ENCODE measurements at regions not wholly inside any gene's neighbourhood (a gene's known extent, or its start where the extent isn't known, plus 50 kb on each side); places are given as distances from the start of the nearest gene placed in this dataset.
A peak's percentile ranks its signal among the peaks of the same experiment; 100 is the strongest.

GRCh38 chr6:106790935-106791334 is 161.6 kb downstream of the QRSL1 start (continued):
- TF ChIP-seq MITF (IDR thresholded peaks at IDR 0.05) (no peak), CEBPG (CRISPR knock-in tag; IDR thresholded peaks at IDR 0.05) (no peak), CEBPG (tag; conservative IDR thresholded peaks at IDR 0.05 in 1 of 2, IDR thresholded peaks at IDR 0.05 in 1 of 2) (no peak), PHTF2 (CRISPR knock-in tag; IDR thresholded peaks at IDR 0.05) (no peak), ZNF77 (CRISPR knock-in tag; IDR thresholded peaks at IDR 0.05) (no peak), EGR1 (conservative IDR thresholded peaks at IDR 0.05) (no peak), ZNF232 (CRISPR knock-in tag; IDR thresholded peaks at IDR 0.05) (no peak), TCF3 (CRISPR knock-in tag; IDR thresholded peaks at IDR 0.05) (no peak)

DNA sequence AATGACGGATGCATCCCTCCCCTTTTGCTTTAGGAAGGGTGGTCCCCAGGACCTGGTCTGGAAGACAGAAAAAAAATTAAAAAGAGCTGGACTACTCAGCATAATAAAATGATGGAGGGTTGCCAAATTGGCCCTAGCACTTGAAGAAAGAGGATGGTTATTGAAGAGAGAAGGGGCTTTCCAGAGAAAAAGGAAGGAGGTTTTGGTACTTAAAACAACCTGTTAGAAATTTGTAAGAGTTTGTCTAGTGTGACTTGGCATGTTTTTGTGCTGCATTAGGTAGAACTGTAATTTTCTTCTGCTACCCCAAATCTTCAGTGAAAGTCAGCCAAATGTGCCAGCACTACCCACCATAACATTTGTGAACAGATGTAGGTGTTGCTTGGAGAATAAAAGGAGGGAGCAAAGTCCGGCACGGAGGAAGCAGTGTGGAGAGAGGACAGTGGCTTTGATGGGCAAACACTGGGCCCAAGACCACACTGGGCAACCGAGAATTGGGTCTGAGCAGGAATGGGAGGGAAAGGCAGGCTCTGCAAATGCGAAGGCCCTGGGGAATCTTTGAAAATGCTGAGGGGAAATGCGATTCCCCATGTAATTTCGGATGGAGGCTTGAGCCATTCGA is 160.9 kb downstream of the QRSL1 start:
- DNase-seq (ENCODE audit: extremely low read depth in 1 of 4, low spot score in 3 of 4) (no peak), FAIRE-seq (no peak), ATAC-seq (no peak)
- Histone ChIP-seq H3K79me2 (ENCODE audit: control insufficient read depth, insufficient read depth, low read length) (no peaks in the 10 kb centered on the region), H3K9me1 (ENCODE audit: control insufficient read depth, insufficient read depth, low read length) (no peaks in the 10 kb centered on the region), H3K27ac (ENCODE audit: extremely low read depth, low read depth, low read length) (no peak overlapping the region), H3K9me3 (replicated peaks; ENCODE audit: control insufficient read depth, insufficient read depth, low read depth, low read length) (no peaks in the 10 kb centered on the region), H3K27me3 (ENCODE audit: control insufficient read depth in 2 of 2, insufficient read depth in 2 of 2, low read length in 2 of 2) (peaks cover 0 to 5% of the 10 kb centered on the region in 2 experiments; a peak in 1 of 5 replicates), H3K4me3 (no peak overlapping the region), H2AFZ (ENCODE audit: low read depth, low read length) (peak overlapping the region; percentile 26; the same call in 1 of the 2 replicates), H3K36me3 (ENCODE audit: control insufficient read depth, insufficient read depth, low read length) (no peaks in the 10 kb centered on the region), H3K4me1 (replicated peaks in 1 of 2; ENCODE audit: control insufficient read depth in 2 of 2, insufficient read depth in 2 of 2, low read length in 2 of 2) (peaks cover 0 to 3% of the 10 kb centered on the region in 2 experiments; a peak in 1 of 5 replicates), H3K9ac (ENCODE audit: insufficient read depth in 1 of 2, low read depth in 2 of 2, low read length in 2 of 2) (no peak overlapping the region), H3K4me2 (ENCODE audit: insufficient read depth, low read length) (no peak overlapping the region), H4K20me1 (replicated peaks; ENCODE audit: control insufficient read depth, insufficient read depth, low read length) (no peaks in the 10 kb centered on the region)
- POLR2A ChIA-PET: no interaction called here
- CTCF ChIA-PET (ENCODE audit: low intra/inter-chr PET ratio): no interaction called here
- WGBS (ENCODE audit: insufficient coverage, low coverage, missing lambda C conversion rate): 25% methylated on average over 8 of the region's 8 CpGs
- intact Hi-C loops (cut with micrococcal nuclease): no loop called here
- BruUV-seq (replicated peaks): no TSS peak
- in situ Hi-C loops (cut with MboI): no loop called here
- no peak for TF ChIP-seq CREB1 (IDR thresholded peaks at IDR 0.05)
- no peak for TF ChIP-seq CREB1 (CRISPR knock-in tag; IDR thresholded peaks at IDR 0.05)
- TF ChIP-seq TEAD1 (CRISPR knock-in tag; IDR thresholded peaks at IDR 0.05): no peak
- no peak for TF ChIP-seq PTBP1 (IDR thresholded peaks at IDR 0.05; ENCODE audit: low read depth, low read length)
- no peak for TF ChIP-seq SREBF1 (IDR thresholded peaks at IDR 0.05; ENCODE audit: borderline replicate concordance, low read depth, low read length)
- no peak for TF ChIP-seq TSC22D4 (tag; IDR thresholded peaks at IDR 0.05)
- no peak for TF ChIP-seq PURB (CRISPR knock-in tag; IDR thresholded peaks at IDR 0.05; ENCODE audit: low read depth)
- no peak for TF ChIP-seq FOXP1 (CRISPR knock-in tag; IDR thresholded peaks at IDR 0.05)
- no peak for TF ChIP-seq ZNF146 (CRISPR knock-in tag; IDR thresholded peaks at IDR 0.05; ENCODE audit: unreplicated experiment)
- TF ChIP-seq ATF1 (CRISPR knock-in tag; IDR thresholded peaks at IDR 0.05): no peak
- no peak for TF ChIP-seq ATF1 (tag; IDR thresholded peaks at IDR 0.05)
- no peak for TF ChIP-seq ZBTB7A (IDR thresholded peaks at IDR 0.05; ENCODE audit: borderline replicate concordance, control insufficient read depth, low read depth, low read length)
- TF ChIP-seq FOXA1 (IDR thresholded peaks at IDR 0.05; ENCODE audit: borderline replicate concordance): no peak
- TF ChIP-seq MYBL2 (IDR thresholded peaks at IDR 0.05; ENCODE audit: low read depth): no peak
- no peak for TF ChIP-seq MYBL2 (CRISPR knock-in tag; IDR thresholded peaks at IDR 0.05; ENCODE audit: borderline replicate concordance)
- no peak for TF ChIP-seq DDX20 (tag; IDR thresholded peaks at IDR 0.05; ENCODE audit: low read depth)
- no peak for TF ChIP-seq ZKSCAN1 (IDR thresholded peaks at IDR 0.05; ENCODE audit: low read depth, low read length)
- no peak for TF ChIP-seq POLR2AphosphoS2 (IDR thresholded peaks at IDR 0.05; ENCODE audit: low read length)

Measured in K562 (cell line).